HCT116 (cell line): ENCODE measurements at regions not wholly inside any gene's neighbourhood (a gene's known extent, or its start where the extent isn't known, plus 50 kb on each side); places are given as distances from the start of the nearest gene placed in this dataset.

ENCODE experiments used
- ATAC-seq: fragments of 200-7000 bp; cut with Tn5 transposase; 2 replicates; pipeline ENCODE4 v1.9.1; 2020; ENCODE audit warnings: mild to moderate bottlenecking, moderate library complexity
- BruUV-seq: library from RNA; stranded (reverse); fragments of 400-500 nt; replicated peaks from 2 replicates; lab custom pipeline; 2021; lab: Mats Ljungman, UMichigan
- CTCF ChIA-PET: fragments of 300-600 bp; sonication (Branson Sonifier 250); formaldehyde crosslinking; loops from one replicate; lab custom pipeline; 2021; ENCODE audit warnings: antibody characterized with exemption; lab: Charles Lee
- POLR2A ChIA-PET: fragments of 300-600, 350-600 bp; sonication (Branson Sonifier 250); formaldehyde crosslinking; loops from one replicate; lab custom pipeline; 2021; ENCODE audit warnings: antibody characterized with exemption; lab: Charles Lee
- RAD21 ChIA-PET, 2 experiments: fragments of 300-600 bp; sonication (Branson Sonifier 250); formaldehyde crosslinking; loops; one replicate each; lab custom pipeline; 2023; ENCODE audit warnings: low total read pairs in 2 of 2; ENCODE audit not compliant: uncharacterized antibody in 2 of 2, unreplicated experiment in 2 of 2, low non-redundant PET in 1 of 2; lab: Charles Lee
- DNase-seq: peaks from one replicate; pipeline ENCODE4 v3.0.0-alpha.2; 2010; ENCODE audit warnings: low read depth, low spot score
- H2AFZ ChIP-seq: fragments of 200-600 bp; shearing (Covaris generic), sonication (generic); 2 replicates; pipeline ENCODE4 v1.6.1; 2017; ENCODE audit warnings: low read depth, mixed run types, mixed read lengths, antibody characterized with exemption, low read length; ENCODE audit not compliant: poor library complexity, severe bottlenecking
- H3K27ac ChIP-seq: 2 replicates; pipeline ENCODE4 v1.5.1; 2012; ENCODE audit warnings: low read depth, low read length
- H3K27me3 ChIP-seq: fragments of 200-600 bp; sonication (generic); 2 replicates; pipeline ENCODE4 v1.6.1; 2016; ENCODE audit warnings: mixed run types, low read length, mixed read lengths; ENCODE audit not compliant: insufficient read depth
- H3K36me3 ChIP-seq, 2 experiments: fragments of 200-500 bp in 1 of 2; fragments of 200-600 bp in 1 of 2; sonication (Bioruptor generic) in 1 of 2; sonication (generic) in 1 of 2; 2 replicates each; pipeline versions ENCODE4 v1.5.1 to v1.6.1; 2014 to 2016; ENCODE audit warnings: low read length in 2 of 2, inconsistent platforms in 1 of 2, mixed read lengths in 1 of 2, mixed run types in 1 of 2; ENCODE audit not compliant: insufficient read depth in 2 of 2, control insufficient read depth in 1 of 2
- H3K4me1 ChIP-seq, 2 experiments: fragments of 200-600 bp in 1 of 2; sonication (generic) in 1 of 2; 2 replicates each; pipeline versions ENCODE4 v1.5.1 to v1.6.1; 2012 to 2017; ENCODE audit warnings: low read length in 2 of 2, inconsistent platforms in 1 of 2, mild to moderate bottlenecking in 1 of 2, mixed read lengths in 1 of 2, mixed run types in 1 of 2, moderate library complexity in 1 of 2; ENCODE audit not compliant: insufficient read depth in 2 of 2, control insufficient read depth in 1 of 2
- H3K4me2 ChIP-seq: fragments of 200-600 bp; sonication (generic); 2 replicates; pipeline ENCODE4 v1.6.1; 2017; ENCODE audit warnings: mixed run types, low read length, mixed read lengths
- H3K4me3 ChIP-seq, 2 experiments: fragments of 200-600 bp in 1 of 2; sonication (generic) in 1 of 2; replicated peaks in 1 of 2; 2 replicates each; pipeline ENCODE4 v1.5.1; 2011 to 2016; ENCODE audit warnings: low read length in 2 of 2, control low read depth in 1 of 2, low read depth in 1 of 2, mild to moderate bottlenecking in 1 of 2, mixed read lengths in 1 of 2, mixed run types in 1 of 2
- H3K79me2 ChIP-seq: fragments of 200-600 bp; sonication (generic); 2 replicates; pipeline ENCODE4 v1.6.1; 2017; ENCODE audit warnings: mild to moderate bottlenecking, mixed run types, low read length, moderate library complexity, mixed read lengths; ENCODE audit not compliant: insufficient read depth
- H3K9ac ChIP-seq: fragments of 200-600 bp; sonication (generic); 2 replicates; pipeline ENCODE4 v1.6.1; 2016; ENCODE audit warnings: low read length, mixed read lengths
- H3K9me2 ChIP-seq: fragments of 200-600 bp; sonication (generic), shearing (Covaris generic); 2 replicates; pipeline ENCODE4 v1.6.1; 2017; ENCODE audit warnings: mixed run types, mild to moderate bottlenecking, moderate library complexity; ENCODE audit not compliant: insufficient read depth
- H3K9me3 ChIP-seq, 2 experiments: fragments of 200-500 bp in 1 of 2; fragments of 200-600 bp in 1 of 2; sonication (Bioruptor generic) in 1 of 2; sonication (generic) in 1 of 2; 2 replicates each; pipeline ENCODE4 v1.6.1; 2014 to 2017; ENCODE audit warnings: low read length in 2 of 2, mixed read lengths in 2 of 2, inconsistent platforms in 1 of 2, low read depth in 1 of 2, mild to moderate bottlenecking in 1 of 2, mixed run types in 1 of 2, moderate library complexity in 1 of 2; ENCODE audit not compliant: control insufficient read depth in 1 of 2, insufficient read depth in 1 of 2
- H4K20me1 ChIP-seq: fragments of 200-600 bp; sonication (generic), shearing (Covaris generic); 2 replicates; pipeline ENCODE4 v1.6.1; 2017; ENCODE audit warnings: mixed run types, mild to moderate bottlenecking, moderate library complexity; ENCODE audit not compliant: insufficient read depth
- ATF3 ChIP-seq: IDR thresholded peaks from 2 replicates; pipeline ENCODE4 v1.6.1; 2012
- CEBPB ChIP-seq: IDR thresholded peaks from 2 replicates; pipeline ENCODE4 v1.6.1; 2012; ENCODE audit warnings: low read depth
- CTCF ChIP-seq, 3 experiments: fragments of 200-600 bp in 1 of 3; sonication (generic) in 1 of 3; IDR thresholded peaks in 2 of 3; conservative IDR thresholded peaks in 1 of 3; 2 replicates each; pipeline ENCODE4 v1.5.1; 2012 to 2017; ENCODE audit warnings: low read depth in 2 of 3, low read length in 2 of 3, antibody characterized with exemption in 1 of 3, borderline replicate concordance in 1 of 3, control low read depth in 1 of 3, mild to moderate bottlenecking in 1 of 3, mixed read lengths in 1 of 3, mixed run types in 1 of 3, moderate library complexity in 1 of 3; ENCODE audit not compliant: insufficient read depth in 1 of 3
- ELF1 ChIP-seq: IDR thresholded peaks from 2 replicates; pipeline ENCODE4 v1.6.1; 2012; ENCODE audit warnings: low read depth, borderline replicate concordance
- EZH2 ChIP-seq: fragments of 200-600 bp; sonication (generic); IDR thresholded peaks from 2 replicates; pipeline ENCODE4 v1.6.1; 2017; ENCODE audit warnings: antibody characterized with exemption, mixed run types
- JUND ChIP-seq: IDR thresholded peaks from 2 replicates; pipeline ENCODE4 v1.6.1; 2012
- POLR2AphosphoS5 ChIP-seq: IDR thresholded peaks from 2 replicates; pipeline ENCODE4 v1.6.1; 2011; ENCODE audit warnings: mild to moderate bottlenecking, low read depth, low read length, moderate library complexity
- SIN3A ChIP-seq: IDR thresholded peaks from 2 replicates; pipeline ENCODE4 v1.6.1; 2012; ENCODE audit warnings: low read depth
- SP1 ChIP-seq: IDR thresholded peaks from 2 replicates; pipeline ENCODE4 v1.6.1; 2012; ENCODE audit warnings: low read depth
- TCF7L2 ChIP-seq: IDR thresholded peaks from 2 replicates; pipeline ENCODE4 v1.7.0; 2011; ENCODE audit warnings: borderline replicate concordance, inconsistent platforms; ENCODE audit not compliant: insufficient read depth, insufficient read length; ENCODE audit errors: extremely low read depth
- YY1 ChIP-seq: IDR thresholded peaks from 2 replicates; pipeline ENCODE4 v1.6.1; 2011; ENCODE audit warnings: low read length, low read depth, moderate library complexity, mild to moderate bottlenecking; ENCODE audit not compliant: insufficient replicate concordance; ENCODE audit errors: extremely low read depth
- ZBTB33 ChIP-seq: IDR thresholded peaks from 2 replicates; pipeline ENCODE4 v1.6.1; 2011; ENCODE audit warnings: mild to moderate bottlenecking, low read length, moderate library complexity; ENCODE audit not compliant: insufficient replicate concordance; ENCODE audit errors: extremely low read depth
- ZNF274 ChIP-seq: fragments of 200-500 bp; sonication (Bioruptor generic); IDR thresholded peaks from 2 replicates; pipeline ENCODE4 v1.6.1; 2014; ENCODE audit warnings: mild to moderate bottlenecking, low read depth, low read length, inconsistent platforms
- intact Hi-C: fragments of 100-400 bp; cut with micrococcal nuclease; formaldehyde crosslinking; loops from 2 replicates; pipeline ENCODE4 v1.10.0; 2022

GRCh38 chr13:111623208-111623607 is 302.8 kb downstream of the TEX29 start:
- H2AFZ ChIP-seq, result no peak overlapping the region
- H3K9ac ChIP-seq, result no peak overlapping the region
- H3K4me1 ChIP-seq, result no peaks in the 10 kb centered on the region
- H3K9me2 ChIP-seq, result no peaks in the 10 kb centered on the region
- H3K79me2 ChIP-seq, result no peaks in the 10 kb centered on the region
- ATAC-seq, result no peak
- no peaks in the 10 kb centered on the region for H4K20me1 ChIP-seq
- H3K4me3 ChIP-seq, result no peak overlapping the region
- TF ChIP-seq SIN3A (no peak), TCF7L2 (no peak), POLR2AphosphoS5 (no peak), ZNF274 (no peak), CTCF (IDR thresholded peaks at IDR 0.05 in 2 of 3, conservative IDR thresholded peaks at IDR 0.05 in 1 of 3; ENCODE audit: borderline replicate concordance in 1 of 3, insufficient read depth in 1 of 3, low read depth in 2 of 3, low read length in 2 of 3) (no peak), EZH2 (no peak), ELF1 (no peak), ZBTB33 (no peak), YY1 (no peak), JUND (no peak), SP1 (no peak), CEBPB (no peak), ATF3 (no peak)
- TF ChIP-seq, all 23 proteins: peak for 0
- ChIA-PET POLR2A (no interaction called here), CTCF (no interaction called here), RAD21 (no interaction called here)
- no peaks in the 10 kb centered on the region for H3K9me3 ChIP-seq
- peaks cover 25% of the 10 kb centered on the region for H3K27me3 ChIP-seq
- intact Hi-C loops, result no loop called here
- no peaks in the 10 kb centered on the region for H3K36me3 ChIP-seq
- DNase-seq, result no peak
- BruUV-seq, result no TSS peak
- H3K4me2 ChIP-seq, result no peak overlapping the region
- H3K27ac ChIP-seq, result no peak overlapping the region
